Esophagus muscularis mucosa (tissue), 4 donors: ENCODE measurements at regions not wholly inside any gene's neighbourhood (a gene's known extent, or its start where the extent isn't known, plus 50 kb on each side); places are given as distances from the start of the nearest gene placed in this dataset.
"Not testable (repeated sequence)": the region's sequence is repeated elsewhere in the genome, so short reads cannot be mapped to it uniquely, and the experiment has no call there.

Experiments
- DNase-seq: peaks from one replicate; pipeline ENCODE4 v3.0.0-alpha.2; 2017; ENCODE audit errors: extremely low spot score
- H3K27ac ChIP-seq, 4 donors: fragments of 200-600 bp; sonication (generic); replicated peaks in 1 of 4; 1 replicate in 3 of 4; 2 replicates in 1 of 4; pipeline ENCODE4 v1.5.1; 2016 to 2019; ENCODE audit warnings: mild to moderate bottlenecking in 1 of 4
- H3K27me3 ChIP-seq, 4 donors: fragments of 200-600 bp; sonication (generic); one replicate each; pipeline versions ENCODE4 v1.5.1 to v1.6.0; 2016 to 2019
- H3K36me3 ChIP-seq, 4 donors: fragments of 200-600 bp; sonication (generic); one replicate each; pipeline ENCODE4 v1.5.1; 2016 to 2019
- H3K4me1 ChIP-seq, 4 donors: fragments of 200-600 bp; sonication (generic); one replicate each; pipeline ENCODE4 v1.5.1; 2016 to 2019
- H3K4me3 ChIP-seq, 4 donors: fragments of 200-600 bp; sonication (generic); 1 replicate in 2 of 4; 2 replicates in 2 of 4; pipeline ENCODE4 v1.5.1; 2016 to 2019; ENCODE audit warnings: mild to moderate bottlenecking in 4 of 4, moderate library complexity in 1 of 4
- H3K9me3 ChIP-seq, 4 donors: fragments of 200-600 bp; sonication (generic); 1 replicate in 3 of 4; 2 replicates in 1 of 4; pipeline ENCODE4 v1.5.1; 2016 to 2019
- EP300 ChIP-seq: sonication (generic); formaldehyde crosslinking; IDR thresholded peaks from one replicate; pipeline ENCODE4 v1.6.1; 2017; ENCODE audit warnings: antibody characterized with exemption
- POLR2A ChIP-seq: fragments of 450-650 bp; IDR thresholded peaks from one replicate; pipeline ENCODE4 v1.6.1; 2017; ENCODE audit warnings: antibody characterized with exemption, moderate library complexity, mild to moderate bottlenecking, low read depth
- POLR2AphosphoS5 ChIP-seq, 2 donors: sonication (generic); formaldehyde crosslinking; IDR thresholded peaks; one replicate each; pipeline ENCODE4 v1.6.1; 2017; ENCODE audit warnings: antibody characterized with exemption in 2 of 2
- WGBS: methylation state at CpG from one replicate; pipeline ENCODE4 v1.1.5; 2018; 5-methylcytosine and 5-hydroxymethylcytosine counted together
- intact Hi-C: fragments of 100-400 bp; cut with DNase I; formaldehyde crosslinking; loops from one replicate; pipeline ENCODE4 v1.15.1; 2023
- TF ChIP-seq, protein P1 (sequence below), 3 experiments: fragments of 200-600 bp in 2 of 3; fragments of 450-650 bp in 1 of 3; sonication (generic) in 2 of 3; IDR thresholded peaks; one replicate each; pipeline ENCODE4 v1.5.1; 2017 to 2019; ENCODE audit warnings: antibody characterized with exemption in 3 of 3, mild to moderate bottlenecking in 2 of 3, moderate library complexity in 1 of 3

DNA sequence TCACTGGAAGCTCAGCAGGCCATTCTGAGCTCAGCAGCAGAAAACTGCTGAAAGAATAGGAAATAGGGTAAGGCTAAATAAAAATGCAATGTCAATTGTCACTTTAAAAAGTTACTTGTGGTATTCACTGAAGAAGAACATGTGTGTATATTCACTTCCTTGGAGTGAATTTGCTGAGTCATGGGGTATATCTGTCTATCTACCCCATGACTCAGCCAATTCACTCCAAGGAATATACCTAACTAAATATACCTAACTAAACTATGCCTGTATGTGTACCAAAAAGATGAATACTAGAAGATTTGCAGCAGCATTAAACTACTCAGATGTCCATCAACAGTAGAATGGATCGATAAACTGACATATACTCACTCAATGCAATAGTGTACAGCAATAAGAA lies 69.5 kb upstream of the KCNAB1 start:
- WGBS: 100% methylated on average over 1 of the region's 1 CpG
- Histone ChIP-seq H3K27me3 (no peaks in the 10 kb centered on the region), H3K4me3 (no peak overlapping the region), H3K9me3 (no peaks in the 10 kb centered on the region), H3K36me3 (no peaks in the 10 kb centered on the region), H3K4me1 (no peaks in the 10 kb centered on the region), H3K27ac (no peak overlapping the region)
- TF ChIP-seq, protein P1, sequence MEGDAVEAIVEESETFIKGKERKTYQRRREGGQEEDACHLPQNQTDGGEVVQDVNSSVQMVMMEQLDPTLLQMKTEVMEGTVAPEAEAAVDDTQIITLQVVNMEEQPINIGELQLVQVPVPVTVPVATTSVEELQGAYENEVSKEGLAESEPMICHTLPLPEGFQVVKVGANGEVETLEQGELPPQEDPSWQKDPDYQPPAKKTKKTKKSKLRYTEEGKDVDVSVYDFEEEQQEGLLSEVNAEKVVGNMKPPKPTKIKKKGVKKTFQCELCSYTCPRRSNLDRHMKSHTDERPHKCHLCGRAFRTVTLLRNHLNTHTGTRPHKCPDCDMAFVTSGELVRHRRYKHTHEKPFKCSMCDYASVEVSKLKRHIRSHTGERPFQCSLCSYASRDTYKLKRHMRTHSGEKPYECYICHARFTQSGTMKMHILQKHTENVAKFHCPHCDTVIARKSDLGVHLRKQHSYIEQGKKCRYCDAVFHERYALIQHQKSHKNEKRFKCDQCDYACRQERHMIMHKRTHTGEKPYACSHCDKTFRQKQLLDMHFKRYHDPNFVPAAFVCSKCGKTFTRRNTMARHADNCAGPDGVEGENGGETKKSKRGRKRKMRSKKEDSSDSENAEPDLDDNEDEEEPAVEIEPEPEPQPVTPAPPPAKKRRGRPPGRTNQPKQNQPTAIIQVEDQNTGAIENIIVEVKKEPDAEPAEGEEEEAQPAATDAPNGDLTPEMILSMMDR (IDR thresholded peaks at IDR 0.05): no peak
- TF ChIP-seq EP300: no peak
- no peak for TF ChIP-seq POLR2AphosphoS5 (IDR thresholded peaks at IDR 0.05)
- TF ChIP-seq POLR2A: no peak
- intact Hi-C loops: no loop called here
- DNase-seq: no peak

DNA sequence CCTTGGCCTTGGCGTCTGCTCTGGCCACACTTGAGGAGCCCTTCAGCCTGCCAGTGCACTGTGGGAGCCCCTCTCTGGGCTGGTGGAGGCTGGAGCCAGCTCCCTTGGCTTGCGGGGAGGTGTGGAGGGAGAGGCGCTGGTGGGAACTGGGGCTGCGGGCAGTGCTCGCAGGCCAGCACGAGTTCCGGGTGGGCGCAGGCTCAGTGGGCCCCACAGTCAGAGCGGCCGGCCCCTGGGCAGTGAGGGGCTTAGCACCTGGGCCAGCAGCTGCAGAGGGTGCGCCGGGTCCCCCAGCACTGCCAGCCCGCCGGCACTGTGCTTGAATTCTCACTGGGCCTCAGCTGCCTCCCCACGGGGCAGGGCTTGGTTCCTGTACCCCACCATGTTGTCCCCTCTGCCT lies 68.7 kb upstream of the KCNAB1 start:
- DNase-seq: no peak
- Histone ChIP-seq H3K36me3 (no peaks in the 10 kb centered on the region), H3K4me1 (no peaks in the 10 kb centered on the region), H3K27ac (no peak overlapping the region), H3K9me3 (no peaks in the 10 kb centered on the region), H3K4me3 (no peak overlapping the region), H3K27me3 (no peaks in the 10 kb centered on the region)
- 96% methylated on average over 7 of the region's 15 CpGs for WGBS
- intact Hi-C loops: no loop called here
- TF ChIP-seq, protein P1 (IDR thresholded peaks at IDR 0.05): no peak
- no peak for TF ChIP-seq POLR2A
- no peak for TF ChIP-seq POLR2AphosphoS5 (IDR thresholded peaks at IDR 0.05)
- TF ChIP-seq EP300: no peak

DNA sequence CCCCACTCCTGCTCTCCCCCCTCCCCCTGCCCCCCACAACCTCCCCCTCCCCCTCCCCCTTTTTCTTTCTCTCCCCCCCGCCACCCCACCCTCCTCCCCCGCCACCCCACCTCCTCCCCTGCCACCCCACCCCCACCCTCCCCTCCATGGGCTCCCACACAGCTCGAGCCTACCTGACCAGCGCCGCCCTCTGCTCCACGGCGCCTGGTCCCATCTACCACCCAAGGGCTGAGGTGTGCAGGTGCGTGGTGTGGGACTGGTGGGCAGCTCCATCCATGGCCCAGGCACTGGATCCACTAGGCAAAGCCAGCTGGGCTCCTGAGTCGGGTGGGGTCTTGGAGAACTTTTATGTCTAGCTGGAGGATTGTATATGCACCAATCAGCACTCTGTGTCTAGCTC lies 68.3 kb upstream of the KCNAB1 start:
- Histone ChIP-seq H3K36me3 (no peaks in the 10 kb centered on the region), H3K4me3 (no peak overlapping the region), H3K27me3 (no peaks in the 10 kb centered on the region), H3K9me3 (no peaks in the 10 kb centered on the region), H3K27ac (no peak overlapping the region), H3K4me1 (no peaks in the 10 kb centered on the region)
- DNase-seq: no peak
- intact Hi-C loops: no loop called here
- WGBS: 94% methylated on average over 2 of the region's 9 CpGs
- TF ChIP-seq, protein P1 (IDR thresholded peaks at IDR 0.05): no peak
- TF ChIP-seq POLR2A (no peak), EP300 (no peak), POLR2AphosphoS5 (IDR thresholded peaks at IDR 0.05) (no peak)

DNA sequence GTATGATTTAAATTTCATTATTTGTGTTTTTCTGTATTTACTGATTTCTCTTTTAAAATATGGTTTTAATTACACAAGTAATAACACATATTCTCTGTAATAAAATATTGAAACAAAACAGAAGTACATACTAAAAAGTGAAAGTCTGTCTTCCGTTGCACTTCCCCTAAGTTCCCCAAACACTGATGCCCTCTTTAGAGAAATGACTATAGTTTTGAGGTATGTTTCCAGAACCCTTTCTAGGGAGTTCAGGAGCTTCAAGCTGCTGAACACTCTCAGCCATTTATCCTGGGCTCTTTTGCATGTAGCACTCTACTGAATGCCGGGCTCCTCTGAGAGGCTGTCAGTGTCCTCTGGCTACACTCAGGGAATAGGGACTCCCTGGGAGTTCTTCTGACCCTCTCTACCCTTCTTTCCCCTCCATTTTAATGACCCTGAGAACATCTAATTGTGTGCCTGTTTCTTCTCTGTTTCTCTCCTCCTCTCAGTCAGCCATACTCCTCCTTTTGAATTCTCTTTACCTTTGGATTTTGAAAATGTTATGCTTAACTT lies 60.4 kb upstream of the KCNAB1 start:
- H3K9me3 ChIP-seq: no peaks in the 10 kb centered on the region
- no peaks in the 10 kb centered on the region for H3K27me3 ChIP-seq
- TF ChIP-seq, protein P1 (IDR thresholded peaks at IDR 0.05): no peak
- no peak for TF ChIP-seq POLR2A
- TF ChIP-seq POLR2AphosphoS5 (IDR thresholded peaks at IDR 0.05): no peak
- TF ChIP-seq EP300: no peak
- no peak for DNase-seq
- H3K27ac ChIP-seq: no peak overlapping the region
- H3K4me3 ChIP-seq: no peak overlapping the region
- H3K4me1 ChIP-seq: no peaks in the 10 kb centered on the region
- intact Hi-C loops: no loop called here
- no peaks in the 10 kb centered on the region for H3K36me3 ChIP-seq
- WGBS: 42% methylated on average over 2 of the region's 2 CpGs

DNA sequence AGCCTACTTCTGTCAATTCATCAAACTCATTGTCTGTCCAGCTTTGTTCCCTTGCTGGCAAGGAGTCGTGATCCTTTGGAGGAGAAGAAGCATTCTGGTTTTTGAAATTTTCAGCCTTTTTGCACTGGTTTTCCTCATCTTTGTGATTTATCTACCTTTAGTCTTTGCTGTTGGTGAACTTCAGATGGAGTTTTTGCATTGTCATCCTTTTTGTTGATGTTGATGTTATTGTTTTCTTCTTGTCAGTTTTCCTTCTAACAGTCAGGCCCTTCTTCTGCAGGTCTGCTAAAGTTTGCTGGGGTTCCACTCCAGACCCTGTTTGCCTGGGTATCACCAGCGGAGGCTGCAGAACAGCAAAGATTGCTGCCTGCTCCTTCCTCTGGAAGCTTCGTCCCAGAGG lies 52.2 kb upstream of the KCNAB1 start:
- H3K27ac ChIP-seq, H3K4me3 ChIP-seq, H3K36me3 ChIP-seq, DNase-seq, H3K9me3 ChIP-seq, H3K4me1 ChIP-seq, intact Hi-C loops, H3K27me3 ChIP-seq: not testable (repeated sequence)
- WGBS: 97% methylated on average over 3 of the region's 3 CpGs
